Suprapubic skin (tissue), 4 donors: ENCODE measurements at regions not wholly inside any gene's neighbourhood (a gene's known extent, or its start where the extent isn't known, plus 50 kb on each side); places are given as distances from the start of the nearest gene placed in this dataset.

ENCODE experiments used
- DNase-seq, 2 donors: peaks; one replicate each; pipeline ENCODE4 v3.0.0-alpha.2; 2019; ENCODE audit warnings: low spot score in 2 of 2
- H3K27ac ChIP-seq: fragments of 200-600 bp; sonication (generic); one replicate; pipeline ENCODE4 v1.5.1; 2019
- H3K27me3 ChIP-seq: fragments of 200-600 bp; sonication (generic); one replicate; pipeline ENCODE4 v1.5.1; 2019
- H3K36me3 ChIP-seq: fragments of 200-600 bp; sonication (generic); one replicate; pipeline ENCODE4 v1.5.1; 2019
- H3K4me1 ChIP-seq: fragments of 200-600 bp; sonication (generic); one replicate; pipeline ENCODE4 v1.5.1; 2019
- H3K4me3 ChIP-seq: fragments of 200-600 bp; sonication (generic); one replicate; pipeline ENCODE4 v1.5.1; 2019; ENCODE audit warnings: mild to moderate bottlenecking
- H3K9me3 ChIP-seq: fragments of 200-600 bp; sonication (generic); one replicate; pipeline ENCODE4 v1.5.1; 2019
- EP300 ChIP-seq: sonication (generic); formaldehyde crosslinking; IDR thresholded peaks from one replicate; pipeline ENCODE4 v1.6.1; 2017; ENCODE audit warnings: antibody characterized with exemption
- POLR2A ChIP-seq, 2 donors: fragments of 450-650 bp; IDR thresholded peaks; one replicate each; pipeline ENCODE4 v1.6.1; 2017; ENCODE audit warnings: antibody characterized with exemption in 2 of 2, mild to moderate bottlenecking in 2 of 2, moderate library complexity in 2 of 2
- POLR2AphosphoS5 ChIP-seq, 3 donors: sonication (generic); formaldehyde crosslinking; IDR thresholded peaks; one replicate each; pipeline ENCODE4 v1.6.1; 2017; ENCODE audit warnings: antibody characterized with exemption in 3 of 3
- WGBS: methylation state at CpG from one replicate; pipeline ENCODE4 v1.1.5; 2018; 5-methylcytosine and 5-hydroxymethylcytosine counted together
- TF ChIP-seq, protein P1 (sequence below), 2 donors: fragments of 200-600 bp in 1 of 2; fragments of 450-650 bp in 1 of 2; sonication (generic) in 1 of 2; IDR thresholded peaks; one replicate each; pipeline ENCODE4 v1.5.1; 2016 to 2019; ENCODE audit warnings: antibody characterized with exemption in 2 of 2, mild to moderate bottlenecking in 1 of 2, moderate library complexity in 1 of 2

DNA sequence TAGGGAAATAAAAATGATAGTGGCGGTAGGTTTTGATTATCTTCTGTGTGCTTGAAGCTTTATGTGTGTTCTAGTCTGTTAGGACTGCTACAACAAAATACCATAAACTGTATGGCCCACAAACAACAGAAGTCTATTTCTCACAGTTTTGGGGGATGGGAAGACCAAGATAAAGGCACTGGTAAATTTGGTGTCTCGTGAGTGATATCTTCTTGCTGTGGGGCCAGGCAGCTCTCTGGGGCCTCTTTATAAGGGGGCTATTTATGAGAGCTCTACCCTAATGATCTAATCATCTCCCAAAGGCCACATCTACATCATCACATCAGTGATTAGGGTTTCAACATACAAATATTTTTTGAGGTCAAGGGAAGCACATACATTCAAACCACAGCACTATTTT lies 86.8 kb upstream of the SPHKAP start:
- Histone ChIP-seq H3K27me3 (no peaks in the 10 kb centered on the region), H3K27ac (no peak overlapping the region), H3K4me1 (no peaks in the 10 kb centered on the region), H3K9me3 (no peaks in the 10 kb centered on the region), H3K4me3 (no peak overlapping the region), H3K36me3 (no peaks in the 10 kb centered on the region)
- TF ChIP-seq POLR2AphosphoS5 (IDR thresholded peaks at IDR 0.05) (no peak), POLR2A (IDR thresholded peaks at IDR 0.05) (no peak), EP300 (no peak)
- TF ChIP-seq, protein P1, sequence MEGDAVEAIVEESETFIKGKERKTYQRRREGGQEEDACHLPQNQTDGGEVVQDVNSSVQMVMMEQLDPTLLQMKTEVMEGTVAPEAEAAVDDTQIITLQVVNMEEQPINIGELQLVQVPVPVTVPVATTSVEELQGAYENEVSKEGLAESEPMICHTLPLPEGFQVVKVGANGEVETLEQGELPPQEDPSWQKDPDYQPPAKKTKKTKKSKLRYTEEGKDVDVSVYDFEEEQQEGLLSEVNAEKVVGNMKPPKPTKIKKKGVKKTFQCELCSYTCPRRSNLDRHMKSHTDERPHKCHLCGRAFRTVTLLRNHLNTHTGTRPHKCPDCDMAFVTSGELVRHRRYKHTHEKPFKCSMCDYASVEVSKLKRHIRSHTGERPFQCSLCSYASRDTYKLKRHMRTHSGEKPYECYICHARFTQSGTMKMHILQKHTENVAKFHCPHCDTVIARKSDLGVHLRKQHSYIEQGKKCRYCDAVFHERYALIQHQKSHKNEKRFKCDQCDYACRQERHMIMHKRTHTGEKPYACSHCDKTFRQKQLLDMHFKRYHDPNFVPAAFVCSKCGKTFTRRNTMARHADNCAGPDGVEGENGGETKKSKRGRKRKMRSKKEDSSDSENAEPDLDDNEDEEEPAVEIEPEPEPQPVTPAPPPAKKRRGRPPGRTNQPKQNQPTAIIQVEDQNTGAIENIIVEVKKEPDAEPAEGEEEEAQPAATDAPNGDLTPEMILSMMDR (IDR thresholded peaks at IDR 0.05), result no peak
- 81% methylated on average over 2 of the region's 2 CpGs for WGBS
- no peak for DNase-seq

DNA sequence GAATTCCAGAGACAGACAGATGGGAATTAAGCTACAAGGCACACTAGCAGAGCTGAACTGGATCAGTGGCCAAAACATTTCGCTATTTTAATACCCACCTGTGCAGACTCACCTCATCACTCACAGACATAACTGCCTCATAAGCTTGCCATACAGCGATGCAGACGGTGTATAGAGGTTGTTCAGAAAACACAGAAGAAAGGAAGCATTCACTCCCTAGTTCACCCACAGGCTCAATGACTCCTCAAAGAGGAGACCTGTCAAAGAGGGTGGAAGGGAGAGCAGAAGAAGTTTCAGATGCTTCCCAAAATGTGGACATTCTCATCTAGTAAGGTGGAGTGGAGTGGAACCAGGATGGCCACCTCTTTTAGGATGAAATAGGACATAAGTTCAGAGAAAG lies 81.7 kb upstream of the SPHKAP start:
- H3K9me3 ChIP-seq, result no peaks in the 10 kb centered on the region
- H3K4me3 ChIP-seq, result no peak overlapping the region
- no peak for TF ChIP-seq POLR2AphosphoS5 (IDR thresholded peaks at IDR 0.05)
- TF ChIP-seq, protein P1 (IDR thresholded peaks at IDR 0.05), result no peak
- no peak for TF ChIP-seq EP300
- TF ChIP-seq POLR2A (IDR thresholded peaks at IDR 0.05), result no peak
- no peak for DNase-seq
- H3K27ac ChIP-seq, result no peak overlapping the region
- 98% methylated on average over 3 of the region's 3 CpGs for WGBS
- no peaks in the 10 kb centered on the region for H3K36me3 ChIP-seq
- H3K27me3 ChIP-seq, result no peaks in the 10 kb centered on the region
- H3K4me1 ChIP-seq, result no peaks in the 10 kb centered on the region

DNA sequence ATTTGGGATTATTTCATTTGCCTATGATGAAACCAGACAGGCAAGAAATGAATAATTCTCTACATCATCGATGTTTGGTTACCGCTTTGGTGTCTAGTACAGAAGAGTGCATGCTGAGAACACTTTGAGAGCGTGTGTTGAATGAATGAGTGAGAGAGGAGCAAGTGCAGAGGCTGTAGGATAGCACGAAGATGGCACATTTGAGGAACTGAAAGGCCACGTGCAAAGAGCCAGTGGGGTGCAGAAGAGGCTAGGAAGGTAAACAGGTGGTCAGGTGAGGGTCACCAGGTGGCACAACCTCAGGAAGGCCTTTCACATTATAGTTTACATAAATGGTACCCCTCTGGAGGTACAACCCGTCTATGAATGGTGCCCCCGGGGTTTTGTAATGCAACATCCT lies 80.1 kb upstream of the SPHKAP start:
- WGBS, result 86% methylated on average over 7 of the region's 7 CpGs
- DNase-seq, result no peak
- Histone ChIP-seq H3K9me3 (no peaks in the 10 kb centered on the region), H3K27ac (no peak overlapping the region), H3K4me3 (no peak overlapping the region), H3K4me1 (no peaks in the 10 kb centered on the region), H3K36me3 (no peaks in the 10 kb centered on the region), H3K27me3 (no peaks in the 10 kb centered on the region)
- TF ChIP-seq POLR2AphosphoS5 (IDR thresholded peaks at IDR 0.05), result no peak
- no peak for TF ChIP-seq POLR2A (IDR thresholded peaks at IDR 0.05)
- no peak for TF ChIP-seq EP300
- TF ChIP-seq, protein P1 (IDR thresholded peaks at IDR 0.05), result no peak

DNA sequence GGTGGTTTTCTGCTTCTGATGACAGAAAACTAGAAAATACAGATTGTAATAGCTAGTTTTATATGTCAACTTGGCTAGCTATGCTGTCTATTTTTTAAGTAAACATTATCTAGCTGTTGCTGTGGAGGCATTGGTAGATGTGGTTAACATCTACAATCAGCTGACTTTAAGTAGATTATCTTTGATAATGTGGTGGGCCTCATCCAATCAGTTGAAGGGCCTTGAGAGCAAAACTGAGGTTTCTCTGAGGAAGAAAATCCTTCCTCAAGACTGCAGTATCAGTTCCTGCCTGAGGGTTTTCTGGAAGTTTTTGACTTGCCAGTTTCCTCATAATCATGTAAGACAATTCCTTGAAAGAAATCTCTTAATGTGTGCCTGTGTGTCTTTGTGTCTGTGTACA lies 75.9 kb upstream of the SPHKAP start:
- no peak overlapping the region for H3K27ac ChIP-seq
- no peaks in the 10 kb centered on the region for H3K9me3 ChIP-seq
- no peak for DNase-seq
- H3K27me3 ChIP-seq, result no peaks in the 10 kb centered on the region
- H3K4me1 ChIP-seq, result no peaks in the 10 kb centered on the region
- H3K36me3 ChIP-seq, result no peaks in the 10 kb centered on the region
- no peak overlapping the region for H3K4me3 ChIP-seq
- TF ChIP-seq POLR2A (IDR thresholded peaks at IDR 0.05) (no peak), POLR2AphosphoS5 (IDR thresholded peaks at IDR 0.05) (no peak), EP300 (no peak)
- TF ChIP-seq, protein P1 (IDR thresholded peaks at IDR 0.05), result no peak

DNA sequence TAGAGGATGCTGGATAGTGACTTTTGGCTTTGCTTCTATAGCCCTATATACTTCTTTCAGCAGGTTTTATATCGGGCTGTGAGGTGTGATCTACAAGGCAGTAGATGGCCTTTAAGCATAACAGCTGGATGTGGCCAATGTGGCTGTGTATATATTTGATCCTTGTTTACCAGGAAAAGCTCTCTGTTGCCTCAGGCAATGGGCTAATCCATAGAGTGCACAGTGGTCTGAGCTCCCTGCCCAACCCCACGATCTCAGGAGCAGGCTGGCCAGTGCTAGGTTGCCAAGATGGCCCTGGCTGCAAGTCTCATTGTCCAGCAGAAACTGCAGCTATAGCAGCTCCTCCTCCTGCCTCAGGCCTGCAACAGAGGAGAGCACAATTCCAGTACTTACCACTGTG lies 72.3 kb upstream of the SPHKAP start:
- no peak for TF ChIP-seq EP300
- TF ChIP-seq, protein P1 (IDR thresholded peaks at IDR 0.05), result no peak
- no peak for TF ChIP-seq POLR2A (IDR thresholded peaks at IDR 0.05)
- TF ChIP-seq POLR2AphosphoS5 (IDR thresholded peaks at IDR 0.05), result no peak
- DNase-seq, result no peak
- 75% methylated on average over 1 of the region's 2 CpGs for WGBS

More for the DNA sequence above, 72.3 kb upstream of the SPHKAP start:
- Histone ChIP-seq H3K9me3 (no peaks in the 10 kb centered on the region), H3K4me3 (no peak overlapping the region), H3K4me1 (no peaks in the 10 kb centered on the region), H3K36me3 (no peaks in the 10 kb centered on the region), H3K27ac (no peak overlapping the region), H3K27me3 (no peaks in the 10 kb centered on the region)
